SHP77 treated with DMSO at 0.1 percent for 48 hours (cell line): ENCODE measurements at regions not wholly inside any gene's neighbourhood (a gene's known extent, or its start where the extent isn't known, plus 50 kb on each side); places are given as distances from the start of the nearest gene placed in this dataset.

Source experiments
- DNase-seq: peaks from one replicate; lab custom pipeline; 2025; lab: John Stamatoyannopoulos, UW

DNA sequence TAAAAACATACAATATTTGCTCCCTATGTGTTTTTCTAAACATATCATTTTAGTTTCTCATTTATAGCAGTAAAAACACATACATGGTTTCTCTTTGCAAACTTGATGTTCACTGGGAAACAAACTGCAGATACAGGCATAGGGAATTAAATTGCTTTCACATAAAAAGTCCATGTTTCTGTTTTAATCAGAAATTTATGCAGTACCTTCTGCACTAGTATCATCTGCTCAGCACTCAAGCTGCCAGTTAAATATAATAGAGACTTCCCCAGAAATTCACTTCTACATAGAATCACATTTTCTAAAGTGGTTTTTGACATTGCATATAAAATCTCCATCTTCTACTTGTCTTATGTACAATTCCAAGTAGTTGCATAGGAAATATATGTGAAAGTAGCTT lies 1107.3 kb upstream of the NRXN1 start:
- no peak for DNase-seq

DNA sequence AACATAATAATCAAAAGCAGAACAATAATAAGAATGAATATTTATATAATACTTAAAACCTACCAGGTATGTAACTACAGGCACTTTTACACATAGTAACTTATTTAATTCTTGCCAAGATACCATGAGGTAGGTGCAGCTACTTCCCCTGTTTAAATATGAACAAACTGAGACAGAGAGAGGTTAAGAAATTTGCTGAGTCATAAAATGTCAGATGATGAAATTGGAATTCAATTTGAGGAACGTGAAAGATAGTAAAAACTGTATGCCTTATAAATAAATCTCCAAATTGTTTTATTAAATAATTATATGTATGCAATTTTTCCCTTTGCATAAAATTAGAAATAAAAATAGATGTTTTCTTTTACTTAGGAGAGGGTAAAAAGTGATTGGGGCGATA lies 1103.3 kb upstream of the NRXN1 start:
- DNase-seq: no peak

DNA sequence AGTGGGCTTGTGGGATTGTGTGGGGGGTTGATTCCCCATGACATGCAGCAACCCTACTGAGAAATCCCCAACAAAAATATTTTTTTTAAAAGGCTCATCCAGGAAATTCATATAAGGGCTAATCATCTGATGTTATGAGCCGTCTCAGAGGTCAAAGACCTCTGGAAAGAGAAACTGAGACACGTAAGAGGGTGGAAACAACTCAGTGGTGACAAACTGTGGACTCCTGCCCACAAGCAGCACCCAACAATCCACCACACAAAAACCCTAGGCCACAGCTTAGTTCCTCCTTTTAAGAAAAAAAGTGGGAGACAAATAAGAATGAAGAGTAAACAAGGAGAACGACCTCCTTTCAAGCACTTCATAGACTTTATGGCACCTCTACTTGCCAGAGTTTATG lies 1096.1 kb upstream of the NRXN1 start:
- no peak for DNase-seq

DNA sequence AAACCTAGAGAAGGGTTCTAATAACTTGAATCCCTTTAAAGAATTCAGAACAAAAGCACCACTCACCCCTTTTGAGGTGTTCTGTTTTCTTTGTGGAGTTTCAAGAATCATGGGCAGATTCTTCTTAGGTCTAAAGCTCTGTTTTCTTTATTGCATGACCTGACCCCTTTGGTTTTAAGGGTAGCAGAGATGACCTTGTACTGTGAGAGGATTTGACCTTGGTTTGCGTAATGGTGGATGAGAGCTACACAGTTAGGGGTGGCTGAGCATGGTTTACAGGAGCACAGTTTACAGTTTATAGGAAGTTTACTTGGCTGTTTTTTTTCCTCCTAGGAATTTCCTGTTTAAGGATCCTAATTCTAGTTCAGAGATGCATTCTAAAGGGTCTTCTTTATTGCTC lies 1095.6 kb upstream of the NRXN1 start:
- DNase-seq: no peak

DNA sequence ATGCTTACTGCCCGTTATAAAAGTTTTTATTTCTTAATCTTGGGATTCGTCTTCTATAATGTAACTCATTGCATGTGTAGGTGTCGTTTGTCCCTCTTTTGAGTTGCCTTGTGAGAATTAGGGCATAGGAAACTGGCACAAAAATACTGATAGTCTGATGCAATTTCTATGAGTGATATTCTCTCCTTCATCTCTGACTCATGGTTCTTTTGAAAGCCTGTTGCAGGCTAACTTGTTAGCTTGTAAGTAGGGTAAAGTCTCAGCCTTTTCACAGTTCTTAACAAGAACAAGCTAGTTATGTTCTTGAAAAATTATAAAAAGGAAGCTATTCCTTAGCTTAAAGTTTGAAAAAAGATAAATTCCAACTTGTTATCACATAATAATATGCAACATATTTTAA lies 1085.4 kb upstream of the NRXN1 start:
- no peak for DNase-seq

DNA sequence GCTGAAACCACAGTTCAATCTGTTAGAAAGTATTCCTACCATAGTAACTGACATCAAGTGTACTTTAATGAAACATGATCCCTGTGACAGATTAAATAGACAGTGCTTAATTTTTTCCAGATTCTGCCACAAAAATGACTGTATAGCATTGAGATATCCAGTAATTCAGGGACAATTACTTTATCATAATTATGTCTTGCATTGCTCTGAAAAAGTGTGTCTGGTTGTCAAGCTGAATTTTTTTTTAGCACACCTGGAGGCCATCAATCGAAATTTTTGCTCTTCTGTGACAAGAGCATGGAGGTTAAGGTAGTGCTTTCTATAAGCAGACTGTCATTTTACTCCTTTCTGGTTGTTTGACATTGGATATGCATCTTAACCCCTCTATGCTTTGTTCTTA lies 1083.8 kb upstream of the NRXN1 start:
- DNase-seq: no peak

DNA sequence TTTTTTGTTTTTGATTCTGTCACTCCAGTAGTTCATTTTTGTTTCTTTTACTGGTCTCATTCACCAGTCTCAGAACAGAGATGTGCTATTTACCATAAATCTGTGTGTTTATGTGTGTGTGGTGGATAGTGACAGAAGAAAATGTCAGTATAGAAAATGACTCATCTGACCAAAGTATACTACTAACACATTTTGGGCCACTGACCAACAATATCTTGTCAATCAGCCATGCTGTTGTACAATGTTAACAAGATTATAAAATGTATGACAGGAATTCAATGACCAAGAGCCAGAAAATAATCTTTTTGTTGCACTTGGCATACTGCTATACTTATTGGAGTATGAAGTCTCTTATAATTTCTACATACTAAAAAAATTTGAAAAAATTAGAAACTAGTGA lies 1081.4 kb upstream of the NRXN1 start:
- no peak for DNase-seq

DNA sequence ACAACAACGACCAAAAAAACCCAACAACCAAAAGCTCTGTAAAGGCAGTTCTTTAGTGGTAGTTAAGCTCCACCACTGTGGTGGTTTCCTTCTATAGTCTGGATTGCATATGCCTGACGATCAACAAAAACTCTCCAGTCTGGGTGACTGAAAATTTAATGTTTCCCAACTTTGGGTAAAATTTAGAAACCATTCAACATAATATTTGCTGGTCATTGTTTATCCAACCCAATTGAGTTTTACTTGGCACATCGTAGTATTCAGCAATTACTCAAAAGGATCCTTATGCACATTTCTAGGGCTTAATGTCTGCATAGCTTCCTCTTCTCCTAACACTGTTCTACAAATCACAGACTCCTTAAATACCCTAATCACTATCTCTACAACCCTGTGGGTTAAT lies 1080.2 kb upstream of the NRXN1 start:
- no peak for DNase-seq

DNA sequence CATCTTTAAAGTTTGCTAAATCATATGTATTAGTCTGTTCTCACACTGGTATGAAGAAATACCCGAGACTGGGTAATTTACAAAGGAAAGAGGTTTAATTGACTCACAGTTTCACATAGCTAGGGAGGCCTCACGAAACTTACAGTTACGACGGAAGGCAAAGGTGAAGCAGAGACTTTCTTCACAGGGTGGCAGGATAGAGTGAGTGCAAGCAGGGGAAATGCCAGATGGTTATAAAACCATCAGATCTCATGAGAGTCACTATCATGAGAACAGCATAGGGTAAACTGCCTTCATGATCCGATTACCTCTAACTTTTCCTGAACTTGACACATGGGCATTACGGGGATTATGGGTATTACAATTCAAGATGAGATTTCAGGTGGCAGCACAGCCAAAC lies 1075.2 kb upstream of the NRXN1 start:
- DNase-seq: no peak

DNA sequence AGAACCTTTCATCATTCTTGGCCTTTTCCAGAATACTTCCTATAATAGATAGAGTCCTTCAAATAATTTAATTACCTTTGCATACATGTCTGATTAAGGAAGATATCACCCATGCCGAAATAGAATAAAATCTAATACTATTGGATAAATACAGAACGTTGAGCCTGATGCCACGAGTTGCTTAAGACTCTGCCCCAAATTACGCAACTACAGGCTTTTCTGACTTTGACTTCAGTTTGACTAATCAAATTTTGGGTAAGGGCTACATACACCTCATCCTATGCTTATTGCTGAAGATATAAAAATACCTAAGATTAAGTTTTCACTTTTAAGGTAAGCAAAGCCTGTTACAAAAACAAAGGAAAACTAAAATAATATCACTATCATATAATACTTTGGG lies 1065.1 kb upstream of the NRXN1 start:
- DNase-seq: no peak

DNA sequence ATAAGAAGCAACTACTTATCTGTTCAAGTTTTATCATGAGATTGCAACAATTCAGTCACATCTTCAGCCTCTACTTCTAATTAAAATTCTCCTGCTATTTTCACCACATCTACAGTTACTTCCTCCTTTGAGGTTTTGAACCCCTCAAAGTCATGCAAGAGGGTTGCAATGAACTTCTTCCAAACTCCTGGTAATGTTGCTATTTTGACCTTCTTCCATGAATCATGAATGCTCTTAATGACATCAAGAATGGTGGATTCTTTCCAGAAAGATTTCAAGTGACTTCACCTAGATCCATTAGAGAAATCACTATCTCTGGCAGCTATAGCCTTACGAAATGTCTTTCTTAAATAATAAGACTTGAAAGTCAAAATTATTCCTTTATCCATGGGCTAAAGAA lies 1052.8 kb upstream of the NRXN1 start:
- DNase-seq: no peak

DNA sequence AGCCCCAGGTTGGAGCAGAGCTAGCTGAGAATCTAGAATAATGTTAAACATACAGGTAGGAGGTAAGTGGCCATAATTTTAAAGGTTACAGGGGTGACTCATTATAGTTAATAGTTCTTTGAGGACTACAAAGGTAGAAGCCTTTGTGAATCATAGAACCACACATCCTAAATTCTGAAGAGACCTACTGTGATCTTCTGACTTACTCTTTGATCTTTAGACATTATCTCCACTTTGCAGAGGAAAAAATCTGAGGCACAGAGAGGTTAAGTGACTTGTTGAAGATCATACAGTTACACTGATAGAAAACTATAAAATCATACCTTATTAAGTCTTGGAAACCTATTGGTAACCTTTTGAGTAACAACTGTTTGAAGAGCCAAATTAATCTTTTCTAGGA lies 1051.3 kb upstream of the NRXN1 start:
- DNase-seq: no peak

DNA sequence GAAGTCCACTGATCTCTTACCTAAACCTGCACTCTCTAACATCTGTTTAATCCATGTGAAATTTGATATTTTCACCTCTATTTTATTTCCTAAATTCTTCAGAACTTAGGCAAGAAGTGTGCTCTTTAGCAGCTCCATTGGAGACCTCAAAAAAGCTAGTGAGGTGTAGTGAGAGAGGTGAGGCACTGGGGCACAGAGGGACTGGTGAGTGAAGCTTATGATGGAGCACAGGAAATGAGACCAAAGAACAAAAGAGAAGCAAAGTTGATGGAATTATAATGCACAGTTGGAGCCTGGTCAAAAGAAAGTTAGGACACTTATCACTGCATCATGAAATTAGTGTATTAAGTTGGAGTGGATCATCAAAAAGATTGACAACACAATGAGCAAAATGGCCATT lies 1050.7 kb upstream of the NRXN1 start:
- DNase-seq: no peak

DNA sequence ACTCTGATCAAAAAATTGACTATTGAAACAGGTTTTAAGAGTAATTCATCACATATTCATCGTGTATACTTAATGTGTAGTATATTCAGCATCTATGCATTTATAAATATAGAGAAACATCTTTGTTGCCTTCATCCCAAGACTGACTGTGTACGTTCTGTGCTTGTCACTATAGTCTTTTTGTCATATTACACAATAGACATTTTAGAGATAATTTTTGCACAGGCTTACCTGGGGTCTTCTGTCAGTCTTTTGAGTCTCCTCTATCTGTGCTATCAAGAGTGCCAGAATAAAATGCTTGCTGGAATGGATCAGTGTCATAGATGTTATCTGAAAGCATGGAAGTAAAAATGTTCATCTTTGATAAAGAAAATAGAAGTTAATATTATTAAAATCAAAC lies 1047.7 kb upstream of the NRXN1 start:
- DNase-seq: no peak

DNA sequence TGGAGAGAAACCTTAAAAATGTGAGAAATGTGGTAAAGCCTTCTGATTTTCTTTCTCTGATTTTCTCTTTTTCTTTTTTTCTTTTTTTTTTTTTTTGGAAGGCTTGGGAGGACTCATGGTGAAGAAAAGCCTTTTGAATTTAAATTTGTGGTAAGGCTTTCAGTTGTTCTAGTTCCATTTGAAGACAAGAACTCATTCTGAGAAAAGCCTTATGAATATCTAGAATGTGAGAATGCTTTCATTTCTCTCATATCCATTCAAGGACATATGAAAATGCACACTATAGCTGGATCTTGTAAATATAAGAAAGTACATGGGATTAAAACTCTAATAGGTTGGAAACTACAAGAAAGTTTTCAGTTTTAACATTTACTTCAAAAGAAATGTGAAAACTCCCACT lies 1045.2 kb upstream of the NRXN1 start:
- no peak for DNase-seq

DNA sequence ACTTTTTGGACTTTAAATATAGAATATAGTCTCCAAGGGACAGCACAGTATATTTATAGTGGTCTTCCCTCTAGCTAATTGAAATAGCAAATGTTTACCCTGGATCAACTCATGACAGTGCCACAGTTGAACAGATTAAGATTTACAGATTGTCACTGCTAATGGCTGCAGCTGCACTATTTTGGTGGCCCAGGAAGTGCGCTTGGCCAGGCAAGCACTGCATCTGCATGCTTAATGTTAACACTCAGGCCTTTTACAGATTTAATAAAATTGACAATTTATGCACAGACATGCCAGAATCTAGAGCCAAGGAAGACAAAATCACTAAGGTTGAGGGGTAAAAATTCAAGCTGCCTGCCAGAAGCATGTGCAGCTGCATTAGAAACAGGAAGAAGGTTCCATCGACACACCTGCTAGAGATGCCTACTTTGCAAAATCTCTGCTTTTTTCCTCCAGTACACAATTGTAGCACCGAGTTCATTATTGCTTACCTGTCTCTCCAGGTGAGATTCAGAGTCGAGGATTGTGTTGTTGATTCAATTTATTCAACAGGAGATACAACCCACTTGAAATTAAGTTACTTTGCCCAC lies 1042.3 kb upstream of the NRXN1 start:
- peak; percentile 25 for DNase-seq

DNA sequence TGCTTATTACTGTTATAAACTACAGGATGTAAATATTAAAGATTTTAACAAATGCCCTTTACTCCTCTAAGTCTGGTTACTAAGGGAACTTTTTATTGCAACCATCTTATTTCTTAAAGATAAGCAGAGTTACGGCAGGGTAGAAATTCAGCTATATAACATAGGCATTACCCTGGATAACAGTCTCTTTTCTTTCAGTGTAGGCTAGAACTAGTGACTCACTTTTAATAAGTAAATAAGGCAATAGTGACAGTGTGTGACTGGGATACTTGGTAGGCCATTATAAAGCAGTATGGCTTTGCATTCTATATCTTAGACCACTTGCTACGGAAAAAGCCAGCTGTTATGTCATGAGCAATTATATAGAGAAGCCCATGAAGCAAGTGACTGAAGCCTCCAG lies 1041.0 kb upstream of the NRXN1 start:
- DNase-seq: no peak

DNA sequence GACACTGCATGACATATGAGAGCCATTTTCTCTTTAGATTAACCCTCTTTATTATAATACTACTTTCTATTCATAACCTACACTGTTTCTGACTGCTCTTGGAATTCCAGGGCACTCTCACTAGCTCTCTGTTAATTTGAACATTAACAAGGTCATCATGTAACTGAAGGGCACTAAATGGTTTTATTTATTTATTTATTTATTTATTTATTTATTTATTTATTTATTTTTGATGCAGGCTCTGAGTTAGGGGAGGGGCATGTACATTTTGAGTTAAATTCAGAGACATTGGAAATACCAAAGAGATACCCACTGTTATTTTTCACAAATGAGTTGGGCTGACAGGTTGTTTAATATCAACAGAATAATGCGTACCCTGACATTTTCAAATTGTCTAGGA lies 1038.7 kb upstream of the NRXN1 start:
- no peak for DNase-seq

DNA sequence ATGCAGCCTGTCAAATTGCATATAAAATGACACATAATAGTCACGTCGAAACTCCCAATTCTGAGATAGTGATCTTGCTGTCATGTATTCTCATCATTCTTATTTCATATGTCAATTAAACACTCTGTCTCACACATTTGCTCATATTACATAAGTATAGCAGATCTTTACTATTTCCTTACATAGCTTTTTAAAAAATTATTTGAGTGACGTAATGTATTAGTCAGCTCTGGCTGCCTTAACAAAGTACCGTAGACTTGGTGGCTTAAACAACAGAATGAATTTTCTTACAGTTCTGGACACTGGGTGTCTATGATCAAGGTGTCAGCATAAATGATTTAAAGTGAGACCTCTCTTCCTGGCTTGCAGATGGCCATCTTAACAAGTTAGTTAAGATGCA lies 1032.3 kb upstream of the NRXN1 start:
- no peak for DNase-seq

DNA sequence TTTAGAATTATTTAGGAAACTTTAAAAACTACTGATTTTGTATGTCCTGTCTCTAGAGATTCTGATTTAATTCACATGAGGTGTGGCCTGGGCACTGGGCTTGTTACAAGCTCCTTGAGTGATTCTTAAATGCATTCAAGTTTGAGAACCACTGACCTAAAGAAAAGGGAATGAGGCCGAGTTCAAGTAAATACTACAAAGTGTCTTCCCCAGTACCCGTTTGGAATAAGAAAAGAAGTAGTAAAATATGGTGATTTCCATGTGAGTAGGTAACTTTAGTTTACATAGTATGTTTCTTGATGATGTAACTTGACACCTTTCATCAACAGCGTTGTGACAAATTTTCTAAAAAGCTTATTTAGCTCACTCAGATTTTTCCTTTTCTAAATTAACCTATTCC lies 1022.9 kb upstream of the NRXN1 start:
- no peak for DNase-seq

DNA sequence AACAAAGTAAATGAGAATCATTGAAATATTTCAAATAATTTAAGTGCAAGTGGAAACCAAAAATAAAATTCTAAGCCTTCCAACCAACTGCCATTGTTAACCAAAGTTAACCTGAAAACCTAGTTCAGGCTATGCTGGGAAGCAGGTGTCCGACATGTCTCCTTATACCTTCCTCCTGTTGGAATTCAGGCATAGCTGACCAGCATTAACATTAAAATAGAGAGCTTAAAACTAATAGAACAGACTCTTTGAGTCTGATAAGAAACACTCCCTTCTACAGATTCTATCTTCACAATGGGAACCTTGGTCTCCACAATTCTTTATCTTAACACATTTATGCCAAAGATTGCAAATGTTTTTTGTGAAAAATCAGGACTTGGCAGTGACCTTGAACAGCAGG lies 1004.9 kb upstream of the NRXN1 start:
- DNase-seq: no peak

DNA sequence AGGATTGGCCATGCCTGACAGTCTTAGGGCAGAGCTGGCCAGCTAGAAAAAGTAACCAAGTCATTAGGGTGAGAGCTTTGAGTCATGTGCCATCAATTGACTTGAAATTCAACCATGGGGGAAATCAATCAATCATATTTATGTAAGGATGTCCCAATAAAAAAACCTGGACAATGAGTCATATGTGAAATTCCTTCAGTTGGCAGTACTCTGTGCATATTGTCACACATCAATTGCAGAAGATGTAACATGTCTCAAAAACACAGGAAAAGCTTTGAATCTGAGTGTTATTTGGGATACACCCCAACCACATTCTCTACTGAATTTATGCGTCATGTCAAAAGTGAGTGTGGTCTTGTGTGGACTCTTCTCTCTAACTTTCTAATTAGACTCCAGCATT lies 1004.1 kb upstream of the NRXN1 start:
- no peak for DNase-seq

DNA sequence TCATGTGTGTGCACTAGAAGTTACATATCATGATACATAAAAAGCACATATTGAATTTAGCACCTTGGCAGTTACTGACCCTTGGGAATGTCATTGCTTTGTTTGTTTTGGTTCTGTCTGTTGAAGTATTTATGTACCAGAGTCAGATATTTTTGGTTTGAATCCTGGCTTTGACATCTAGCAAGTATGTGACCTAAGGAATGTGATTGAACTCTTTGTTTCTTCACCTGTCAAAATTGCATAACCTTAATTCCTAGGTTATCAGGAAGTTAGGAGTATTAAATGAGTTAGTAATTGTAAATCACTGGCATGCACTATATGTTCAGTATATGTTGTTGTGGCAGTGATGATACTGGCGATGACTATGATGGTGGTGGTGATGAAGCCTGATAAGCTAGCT lies 1003.5 kb upstream of the NRXN1 start:
- no peak for DNase-seq

DNA sequence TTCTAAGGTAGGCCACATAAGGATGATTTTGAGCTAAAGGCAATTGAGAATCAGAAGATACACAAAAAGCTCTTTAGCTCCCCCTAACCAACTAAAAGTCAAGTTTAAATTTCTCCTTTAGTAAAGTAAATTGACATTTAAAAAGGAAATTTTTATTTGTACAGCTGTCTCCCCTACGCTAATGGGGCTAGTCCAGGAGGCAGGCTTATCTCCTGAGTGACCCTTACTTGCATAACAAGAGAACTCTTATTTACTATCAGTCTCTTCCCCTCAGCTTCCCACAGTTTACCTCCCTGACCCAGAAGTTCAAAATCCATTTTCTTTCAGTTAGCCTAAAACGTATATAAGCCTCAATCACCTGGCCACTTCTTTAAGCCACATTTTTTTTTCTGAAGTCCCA lies 1002.8 kb upstream of the NRXN1 start:
- DNase-seq: peak; percentile 60

DNA sequence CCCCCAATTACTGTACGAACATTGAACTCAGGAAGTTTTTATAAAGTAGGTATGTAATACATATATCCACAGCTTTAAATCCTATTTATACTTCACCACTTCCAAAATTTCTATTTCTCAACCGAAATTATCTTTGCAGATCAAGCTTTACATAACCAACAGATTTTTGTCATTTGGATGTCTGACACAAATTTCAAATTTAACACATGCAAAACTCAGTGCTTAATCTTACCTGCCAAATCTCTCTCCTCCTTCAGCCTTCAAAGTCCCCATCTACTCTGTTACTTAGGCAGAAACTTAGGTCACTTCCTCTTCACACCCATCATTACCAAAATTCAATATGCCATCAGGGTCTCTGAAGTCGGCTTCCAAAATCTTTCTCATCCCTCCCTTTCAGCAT lies 990.1 kb upstream of the NRXN1 start:
- DNase-seq: no peak
